Neuronal stem cell (in vitro differentiated cells): ENCODE measurements at regions not wholly inside any gene's neighbourhood (a gene's known extent, or its start where the extent isn't known, plus 50 kb on each side); places are given as distances from the start of the nearest gene placed in this dataset.

ENCODE experiments used
- DNase-seq: peaks from one replicate; pipeline ENCODE4 v3.0.0-alpha.2; 2013; ENCODE audit warnings: low spot score
- H2AFZ ChIP-seq: one replicate; pipeline ENCODE4 v1.6.1; 2013; ENCODE audit warnings: mild to moderate bottlenecking, low read length, inconsistent platforms
- H2AK5ac ChIP-seq: 2 replicates; pipeline ENCODE4 v1.6.1; 2013; ENCODE audit warnings: low read depth, mild to moderate bottlenecking, inconsistent platforms, low read length, moderate library complexity, mixed read lengths
- H2BK120ac ChIP-seq: 2 replicates; pipeline ENCODE4 v1.6.1; 2013; ENCODE audit warnings: low read depth, mild to moderate bottlenecking, inconsistent platforms, low read length, moderate library complexity, mixed read lengths
- H2BK12ac ChIP-seq: one replicate; pipeline ENCODE4 v1.6.1; 2013; ENCODE audit warnings: low read length, inconsistent platforms
- H2BK15ac ChIP-seq: 2 replicates; pipeline ENCODE4 v1.6.1; 2013; ENCODE audit warnings: mild to moderate bottlenecking, low read length, inconsistent platforms, mixed read lengths
- H2BK5ac ChIP-seq: one replicate; pipeline ENCODE4 v1.6.1; 2013; ENCODE audit warnings: inconsistent platforms, mild to moderate bottlenecking, low read length, moderate library complexity
- H3K14ac ChIP-seq: one replicate; pipeline ENCODE4 v1.6.1; 2013; ENCODE audit warnings: low read length, inconsistent platforms
- H3K18ac ChIP-seq: 2 replicates; pipeline ENCODE4 v1.6.1; 2013; ENCODE audit warnings: low read length, inconsistent platforms
- H3K23ac ChIP-seq: 2 replicates; pipeline ENCODE4 v1.6.1; 2013; ENCODE audit warnings: low read depth, mild to moderate bottlenecking, mixed read lengths, low read length, inconsistent platforms; ENCODE audit not compliant: poor library complexity
- H3K27ac ChIP-seq: replicated peaks from 3 replicates; pipeline ENCODE4 v1.5.1; 2013; ENCODE audit warnings: low read length, inconsistent platforms
- H3K27me3 ChIP-seq, 3 experiments: 2 replicates each; pipeline ENCODE4 v1.6.1; 2013; ENCODE audit warnings: low read length in 3 of 3, mild to moderate bottlenecking in 2 of 3, inconsistent platforms in 1 of 3, low read depth in 1 of 3, mixed read lengths in 1 of 3, moderate library complexity in 1 of 3; ENCODE audit not compliant: control insufficient read depth in 3 of 3, insufficient read depth in 3 of 3
- H3K36me3 ChIP-seq, 2 donors: replicated peaks in 1 of 2; 2 replicates each; pipeline ENCODE4 v1.6.1; 2013; ENCODE audit warnings: low read length in 2 of 2; ENCODE audit not compliant: control insufficient read depth in 2 of 2, insufficient read depth in 2 of 2
- H3K4ac ChIP-seq: 2 replicates; pipeline ENCODE4 v1.6.1; 2013; ENCODE audit warnings: inconsistent platforms, mild to moderate bottlenecking, low read length, moderate library complexity
- H3K4me1 ChIP-seq, 2 donors: 1 replicate in 1 of 2; 2 replicates in 1 of 2; pipeline ENCODE4 v1.6.1; 2013; ENCODE audit warnings: low read length in 2 of 2, low read depth in 1 of 2; ENCODE audit not compliant: control insufficient read depth in 2 of 2, insufficient read depth in 1 of 2
- H3K4me2 ChIP-seq: one replicate; pipeline ENCODE4 v1.6.1; 2013; ENCODE audit warnings: mild to moderate bottlenecking, low read length, inconsistent platforms; ENCODE audit not compliant: insufficient read depth, poor library complexity, severe bottlenecking
- H3K4me3 ChIP-seq, 2 donors: 2 replicates each; pipeline ENCODE4 v1.5.1; 2013; ENCODE audit warnings: low read length in 2 of 2, mild to moderate bottlenecking in 2 of 2, inconsistent platforms in 1 of 2, moderate library complexity in 1 of 2
- H3K79me1 ChIP-seq: one replicate; pipeline ENCODE4 v1.6.1; 2013; ENCODE audit warnings: low read depth, mild to moderate bottlenecking, inconsistent platforms, low read length, moderate library complexity
- H3K9ac ChIP-seq: one replicate; pipeline ENCODE4 v1.6.1; 2013; ENCODE audit warnings: mild to moderate bottlenecking, low read depth, low read length, inconsistent platforms; ENCODE audit not compliant: poor library complexity
- H3K9me3 ChIP-seq, 2 donors: replicated peaks in 1 of 2; 2 replicates each; pipeline versions ENCODE3 to v1.6.1; 2013; ENCODE audit warnings: low read length in 2 of 2, mild to moderate bottlenecking in 2 of 2, inconsistent platforms in 1 of 2, low read depth in 1 of 2, mixed read lengths in 1 of 2, moderate library complexity in 1 of 2; ENCODE audit not compliant: control insufficient read depth in 2 of 2, insufficient read depth in 1 of 2
- H4K8ac ChIP-seq: one replicate; pipeline ENCODE4 v1.6.1; 2013; ENCODE audit warnings: low read depth, mild to moderate bottlenecking, inconsistent platforms, low read length, moderate library complexity
- H4K91ac ChIP-seq: one replicate; pipeline ENCODE4 v1.6.1; 2013; ENCODE audit warnings: low read length, low read depth, mild to moderate bottlenecking, inconsistent platforms; ENCODE audit not compliant: poor library complexity
- WGBS, 2 donors: extraction: QIAGEN DNeasy Blood & Tissue Kit; methylation state at CpG; one replicate each; pipeline ENCODE4 v1.1.7; 2013; ENCODE audit warnings: missing lambda C conversion rate in 2 of 2, mixed read lengths in 1 of 2; ENCODE audit not compliant: insufficient read length in 2 of 2, insufficient replicate concordance in 1 of 2; ENCODE audit errors: extremely low coverage in 2 of 2; 5-methylcytosine and 5-hydroxymethylcytosine counted together

- no peak overlapping the region for H3K27ac ChIP-seq
- no peaks in the 10 kb centered on the region for H3K27me3 ChIP-seq
- H3K4me3 ChIP-seq: no peak overlapping the region
- H3K14ac ChIP-seq: no peak overlapping the region
- H3K79me1 ChIP-seq: no peaks in the 10 kb centered on the region
- H4K91ac ChIP-seq: no peak overlapping the region
- no peak overlapping the region for H2BK15ac ChIP-seq
- no CpG with 5 or more reads among the region's 2 CpGs for WGBS, 2 donors
- no peak overlapping the region for H4K8ac ChIP-seq
- no peak overlapping the region for H2BK120ac ChIP-seq
- no peak overlapping the region for H2AFZ ChIP-seq
- H3K18ac ChIP-seq: no peak overlapping the region
- H3K4me2 ChIP-seq: no peak overlapping the region
- H3K4me1 ChIP-seq: no peaks in the 10 kb centered on the region
- H3K9me3 ChIP-seq: no peaks in the 10 kb centered on the region
- no peak overlapping the region for H2BK5ac ChIP-seq
- H3K9ac ChIP-seq: no peak overlapping the region
- H2BK12ac ChIP-seq: peak overlapping the region; percentile 46
- H3K36me3 ChIP-seq: no peaks in the 10 kb centered on the region
- no peak overlapping the region for H3K23ac ChIP-seq
- DNase-seq: no peak
- H3K4ac ChIP-seq: no peak overlapping the region
- H2AK5ac ChIP-seq: no peak overlapping the region
These were observed 174.8 kb downstream of the ENC1 start for GRCh38 chr5:74465724-74466123.

- no peak overlapping the region for H4K8ac ChIP-seq
- H3K4ac ChIP-seq: no peak overlapping the region
- H3K4me3 ChIP-seq: no peak overlapping the region
- no peaks in the 10 kb centered on the region for H3K4me1 ChIP-seq
- H3K18ac ChIP-seq: no peak overlapping the region
- no peak overlapping the region for H2AK5ac ChIP-seq
- H3K79me1 ChIP-seq: no peaks in the 10 kb centered on the region
- H3K14ac ChIP-seq: no peak overlapping the region
- WGBS, 2 donors: no CpG with 5 or more reads among the region's 5 CpGs
- no peak overlapping the region for H3K23ac ChIP-seq
- H2BK15ac ChIP-seq: no peak overlapping the region
- H2BK5ac ChIP-seq: no peak overlapping the region
- no peak overlapping the region for H3K27ac ChIP-seq
- H4K91ac ChIP-seq: no peak overlapping the region
- H2BK120ac ChIP-seq: no peak overlapping the region
- H3K9ac ChIP-seq: no peak overlapping the region
- H3K27me3 ChIP-seq: no peaks in the 10 kb centered on the region
- no peak overlapping the region for H3K4me2 ChIP-seq
- no peaks in the 10 kb centered on the region for H3K36me3 ChIP-seq
- H2AFZ ChIP-seq: no peak overlapping the region
- no peaks in the 10 kb centered on the region for H3K9me3 ChIP-seq
- H2BK12ac ChIP-seq: no peak overlapping the region
- DNase-seq: no peak
These were observed 175.9 kb downstream of the ENC1 start for GRCh38 chr5:74464512-74465209.

- Histone ChIP-seq H3K4me3 (no peak overlapping the region), H4K8ac (no peak overlapping the region), H3K27ac (no peak overlapping the region), H2BK12ac (no peak overlapping the region), H2AFZ (no peak overlapping the region), H2BK15ac (no peak overlapping the region), H3K14ac (no peak overlapping the region), H2BK5ac (no peak overlapping the region), H3K18ac (no peak overlapping the region), H3K79me1 (no peaks in the 10 kb centered on the region), H3K27me3 (no peaks in the 10 kb centered on the region), H3K4me1 (no peaks in the 10 kb centered on the region), H3K4me2 (no peak overlapping the region), H3K9ac (no peak overlapping the region), H3K36me3 (no peaks in the 10 kb centered on the region), H2AK5ac (no peak overlapping the region), H3K23ac (no peak overlapping the region), H4K91ac (no peak overlapping the region), H3K9me3 (no peaks in the 10 kb centered on the region), H3K4ac (no peak overlapping the region), H2BK120ac (no peak overlapping the region)
- no CpG with 5 or more reads among the region's 1 CpG for WGBS, 2 donors
- DNase-seq: no peak
These were observed 178.2 kb downstream of the ENC1 start for GRCh38 chr5:74462356-74462755.

GRCh38 chr5:74461251-74461650, 179.3 kb downstream of the ENC1 start:
- no peak overlapping the region for H2BK5ac ChIP-seq
- H3K18ac ChIP-seq: no peak overlapping the region
- no peak overlapping the region for H3K4ac ChIP-seq
- no CpG with 5 or more reads among the region's 1 CpG for WGBS, 2 donors
- H2AFZ ChIP-seq: no peak overlapping the region
- no peak overlapping the region for H4K91ac ChIP-seq
- H3K14ac ChIP-seq: no peak overlapping the region
- no peaks in the 10 kb centered on the region for H3K36me3 ChIP-seq
- no peak overlapping the region for H4K8ac ChIP-seq
- no peaks in the 10 kb centered on the region for H3K4me1 ChIP-seq
- H2BK15ac ChIP-seq: no peak overlapping the region
- no peak overlapping the region for H2BK120ac ChIP-seq
- H3K4me2 ChIP-seq: no peak overlapping the region
- H3K9me3 ChIP-seq: no peaks in the 10 kb centered on the region
- H3K4me3 ChIP-seq: no peak overlapping the region
- no peak overlapping the region for H2BK12ac ChIP-seq
- no peak overlapping the region for H2AK5ac ChIP-seq
- H3K27ac ChIP-seq: no peak overlapping the region
- DNase-seq: no peak
- no peaks in the 10 kb centered on the region for H3K79me1 ChIP-seq
- H3K9ac ChIP-seq: no peak overlapping the region
- no peaks in the 10 kb centered on the region for H3K27me3 ChIP-seq
- no peak overlapping the region for H3K23ac ChIP-seq
